ENCODE measurements at regions not wholly inside any gene's neighbourhood (a gene's known extent, or its start where the extent isn't known, plus 50 kb on each side); places are given as distances from the start of the nearest gene placed in this dataset.
"Not testable (repeated sequence)": the region's sequence is repeated elsewhere in the genome, so short reads cannot be mapped to it uniquely, and the experiment has no call there.

- DNase-seq, result no peak
Measured at GRCh38 chr4:123501733-123502132, 105.1 kb downstream of the SPRY1 start.

DNA sequence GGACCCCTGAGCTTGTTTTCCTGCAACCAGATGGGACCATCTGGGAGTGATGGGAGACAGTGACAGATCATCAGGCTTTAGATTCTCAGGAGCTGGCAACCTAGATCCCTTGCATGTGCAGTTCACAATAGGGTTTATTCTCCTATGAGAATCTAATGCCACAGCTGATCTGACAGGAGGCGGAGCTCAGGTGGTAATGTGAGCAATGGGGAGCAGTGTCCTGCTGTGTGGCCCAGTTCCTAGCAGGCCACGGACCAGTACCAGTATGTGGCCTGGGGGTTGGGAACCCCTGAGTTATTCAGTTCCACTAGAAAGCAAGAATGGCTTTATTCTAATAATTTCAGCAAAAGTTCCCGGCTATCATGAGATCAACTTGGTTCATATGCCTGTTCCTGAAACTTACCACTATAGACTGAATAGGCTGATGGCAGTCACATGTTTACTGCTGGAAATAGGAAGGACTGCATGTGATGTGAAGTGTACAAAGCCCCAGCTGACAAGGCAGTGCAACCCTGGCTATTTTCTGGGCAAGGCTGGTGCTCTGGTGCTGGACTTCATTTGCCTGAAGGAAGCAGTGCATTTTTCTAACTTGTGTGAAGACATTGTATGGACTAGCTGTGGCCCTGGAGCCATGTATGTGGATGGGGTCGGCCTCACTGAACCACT is 107.2 kb downstream of the SPRY1 start:
- DNase-seq, result no peak

GRCh38 chr4:123505095-123506010 is 108.8 kb downstream of the SPRY1 start:
- DNase-seq, result no peak

- DNase-seq, result no peak
Measured at GRCh38 chr4:123506011-123506695, 109.6 kb downstream of the SPRY1 start.

DNA sequence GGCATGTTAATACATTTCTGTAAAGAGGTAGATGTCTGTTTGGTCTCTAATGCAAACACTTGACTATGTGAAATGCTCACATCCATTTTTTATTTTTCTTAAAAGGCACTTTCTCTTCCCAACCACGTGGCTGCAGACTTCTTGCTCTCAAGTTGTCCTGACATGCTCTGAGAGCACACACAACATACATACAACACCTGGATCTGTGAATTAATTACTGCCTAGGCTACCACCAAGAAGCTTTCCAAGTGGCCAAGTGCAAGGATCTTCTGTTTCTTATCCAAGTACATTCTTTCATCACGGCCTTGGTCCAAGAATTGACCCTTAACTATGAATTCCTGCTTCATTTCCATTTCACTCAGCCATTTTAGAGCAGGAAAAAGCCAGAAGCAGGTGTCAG is 110.8 kb downstream of the SPRY1 start:
- DNase-seq, result no peak

DNA sequence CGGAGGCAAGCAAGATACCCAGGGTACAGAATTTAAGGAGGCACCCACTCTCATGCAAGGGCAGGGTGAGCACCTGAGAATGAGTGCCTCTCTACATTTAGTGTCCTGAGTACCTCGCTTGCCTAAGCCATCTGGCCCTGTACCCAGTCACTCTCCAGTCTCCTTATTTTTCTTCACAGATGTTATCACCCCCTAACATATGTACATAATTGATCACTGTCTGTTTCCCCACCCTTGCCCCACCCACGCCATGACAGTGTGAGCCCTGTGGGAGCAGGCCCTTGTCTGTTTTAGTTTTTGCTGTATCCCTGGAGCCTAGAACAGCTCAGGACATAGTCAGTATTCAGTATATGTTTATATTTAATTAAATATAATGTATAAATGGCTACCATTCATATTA is 113.6 kb downstream of the SPRY1 start:
- DNase-seq, result peak; percentile 33

- DNase-seq, result no peak
Measured at GRCh38 chr4:123510659-123511058, 114.1 kb downstream of the SPRY1 start.

GRCh38 chr4:123516576-123516975 is 120.0 kb downstream of the SPRY1 start:
- no peak for DNase-seq

- DNase-seq, result no peak
Measured at GRCh38 chr4:123517176-123517575, 120.6 kb downstream of the SPRY1 start.

- no peak for DNase-seq
Measured at GRCh38 chr4:123517971-123518370, 121.4 kb downstream of the SPRY1 start.

GRCh38 chr4:123520325-123520724 is 123.7 kb downstream of the SPRY1 start:
- no peak for DNase-seq

- DNase-seq, result no peak
Measured at GRCh38 chr4:123522081-123522480, 125.5 kb downstream of the SPRY1 start.

GRCh38 chr4:123522646-123523045 is 126.1 kb downstream of the SPRY1 start:
- DNase-seq, result no peak

- DNase-seq, result no peak
Measured at GRCh38 chr4:123524958-123525628, 128.5 kb downstream of the SPRY1 start.

DNA sequence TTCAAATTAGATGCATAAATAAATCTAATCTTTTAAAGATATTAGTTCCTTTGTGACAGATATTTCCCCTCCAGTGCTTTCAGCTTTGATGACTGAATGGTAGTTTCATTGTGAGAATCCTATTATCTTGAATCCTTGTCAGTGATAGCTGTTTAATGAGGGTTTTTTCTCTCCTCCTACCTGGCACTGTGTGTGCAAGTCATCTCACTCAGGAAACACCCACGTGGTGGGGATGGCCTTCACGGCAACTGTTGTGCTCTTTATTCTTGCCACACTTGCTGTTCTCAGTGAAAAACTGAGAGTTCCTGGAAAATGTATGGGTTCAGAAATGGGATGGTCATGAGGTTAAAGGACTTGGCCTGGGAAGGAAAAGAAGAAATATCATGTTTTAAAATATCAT is 129.9 kb downstream of the SPRY1 start:
- DNase-seq, result no peak

DNA sequence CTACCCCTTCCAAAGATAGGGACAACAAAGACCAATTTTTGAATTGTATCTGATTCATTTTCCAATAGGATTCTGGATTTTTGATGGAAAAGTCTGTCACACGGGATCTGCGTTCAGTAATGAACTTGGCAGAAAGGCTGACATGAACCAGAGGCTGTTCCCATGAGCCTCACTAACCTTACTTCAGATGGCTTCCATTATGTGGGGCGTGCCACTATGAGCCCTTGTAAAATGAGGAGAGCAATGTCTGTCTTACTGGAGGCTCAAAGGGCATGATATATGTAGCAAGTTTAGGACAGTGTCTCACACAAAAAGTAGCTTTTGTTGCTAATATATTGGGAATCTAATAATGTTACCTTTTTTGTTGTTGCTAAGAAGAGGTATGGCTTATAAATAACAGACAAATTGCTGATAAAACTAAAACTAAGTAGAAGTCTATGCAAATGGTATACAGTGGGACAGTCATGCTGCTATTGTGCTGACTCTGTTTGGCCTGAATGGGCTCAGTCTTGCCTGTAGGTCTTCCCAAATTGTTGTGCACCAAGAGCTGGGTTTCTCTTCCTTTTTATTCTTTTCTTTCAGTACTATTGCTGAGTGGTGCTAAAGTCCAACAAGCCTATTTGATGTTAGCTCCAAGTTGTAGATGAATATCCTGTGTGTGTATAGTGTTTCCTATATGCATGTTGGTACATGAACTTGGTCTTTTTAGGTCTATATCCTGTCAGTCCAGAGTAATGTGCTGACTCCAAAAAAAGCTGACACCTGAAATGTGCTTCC is 132.1 kb downstream of the SPRY1 start:
- no peak for DNase-seq

- no peak for DNase-seq
Measured at GRCh38 chr4:123529278-123529568, 132.6 kb downstream of the SPRY1 start.

- no peak for DNase-seq
Measured at GRCh38 chr4:123530357-123530756, 133.8 kb downstream of the SPRY1 start.

DNA sequence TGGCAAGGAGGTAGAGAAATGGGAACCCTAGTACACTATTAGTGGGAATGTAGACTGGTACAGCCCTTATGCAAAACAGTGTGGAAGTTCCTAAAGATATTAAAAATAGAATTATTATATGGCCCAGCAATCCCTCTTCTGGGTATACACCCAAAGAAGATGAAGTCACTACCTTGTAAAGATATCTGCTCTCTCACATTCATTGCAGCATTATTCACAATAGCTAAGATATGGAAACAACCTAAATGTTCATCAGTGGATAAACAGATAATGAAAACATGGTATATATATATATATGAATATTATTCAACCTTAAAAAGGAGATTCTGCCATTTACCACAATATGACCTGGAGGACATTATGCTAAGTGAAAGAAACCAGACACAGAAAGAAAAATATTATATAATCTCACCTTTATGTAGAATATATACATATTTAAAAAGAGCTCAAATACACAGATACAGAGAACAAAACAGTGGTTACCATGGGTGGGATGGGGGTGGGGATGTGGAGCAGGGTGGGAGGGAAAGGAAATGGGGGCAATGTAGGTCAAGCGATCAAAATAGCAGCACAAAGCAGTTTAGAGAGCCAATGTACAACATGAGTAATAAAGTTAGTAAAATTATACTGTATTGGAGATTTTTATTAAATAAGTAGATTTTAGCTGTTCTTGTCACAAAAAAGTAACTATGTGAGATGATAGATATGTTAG is 138.6 kb downstream of the SPRY1 start:
- no peak for DNase-seq

GRCh38 chr4:123536225-123536624 is 139.6 kb downstream of the SPRY1 start:
- DNase-seq, result no peak

DNA sequence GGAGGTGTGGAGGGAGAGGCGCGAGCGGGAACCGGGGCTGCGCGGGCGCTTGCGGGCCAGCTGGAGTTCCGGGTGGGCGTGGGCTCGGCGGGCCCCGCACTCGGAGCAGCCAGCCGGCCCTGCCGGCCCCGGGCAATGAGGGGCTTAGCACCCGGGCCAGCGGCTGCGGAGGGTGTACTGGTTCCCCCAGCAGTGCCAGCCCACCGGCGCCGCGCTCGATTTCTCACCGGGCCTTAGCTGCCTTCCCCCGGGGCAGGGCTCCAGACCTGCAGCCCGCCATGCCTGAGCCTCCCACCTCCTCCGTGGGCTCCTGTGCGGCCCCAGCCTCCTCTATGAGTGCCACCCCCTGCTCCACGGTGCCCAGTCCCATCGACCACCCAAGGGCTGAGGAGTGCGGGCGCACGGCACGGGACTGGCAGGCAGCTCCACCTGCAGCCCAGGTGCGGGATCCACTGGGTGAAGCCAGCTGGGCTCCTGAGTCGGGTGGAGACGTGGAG is 141.4 kb downstream of the SPRY1 start:
- DNase-seq, result not testable (repeated sequence)
